NCI-H2107 (cell line): ENCODE measurements at regions not wholly inside any gene's neighbourhood (a gene's known extent, or its start where the extent isn't known, plus 50 kb on each side); places are given as distances from the start of the nearest gene placed in this dataset.
"Not testable (repeated sequence)": the region's sequence is repeated elsewhere in the genome, so short reads cannot be mapped to it uniquely, and the experiment has no call there.

Source experiments
- DNase-seq: peaks from one replicate; lab custom pipeline; 2025; lab: John Stamatoyannopoulos, UW

DNA sequence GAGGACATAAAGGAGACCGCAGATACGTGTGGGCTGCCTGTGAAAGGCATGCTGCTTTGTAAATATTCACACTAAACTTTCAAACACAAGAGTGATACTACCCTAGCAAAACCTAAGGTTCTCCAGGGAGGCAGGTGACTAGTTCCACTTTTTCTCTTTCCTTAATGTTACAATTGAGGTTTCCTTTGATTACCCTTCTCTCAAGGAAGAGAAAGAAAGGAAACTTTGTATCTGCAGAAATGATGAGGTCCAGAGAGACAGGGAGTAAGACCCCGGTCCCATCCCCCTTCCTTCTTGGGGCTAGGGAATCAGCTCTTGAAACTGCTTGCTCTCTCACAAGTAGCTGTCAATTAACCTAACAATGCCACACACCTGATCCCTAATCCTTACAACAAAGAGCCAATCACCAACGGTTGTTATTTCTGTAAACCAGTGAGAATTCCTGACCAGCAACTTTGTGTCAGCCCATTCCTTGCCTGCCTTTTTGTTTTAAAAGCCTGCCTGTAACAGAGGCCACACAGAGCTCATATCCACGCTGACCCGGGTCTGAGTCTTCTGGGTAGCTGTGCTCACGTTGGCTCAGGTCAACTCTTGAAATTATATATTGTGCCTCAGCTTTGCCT is 754.8 kb upstream of the FRG1 start:
- no peak for DNase-seq

DNA sequence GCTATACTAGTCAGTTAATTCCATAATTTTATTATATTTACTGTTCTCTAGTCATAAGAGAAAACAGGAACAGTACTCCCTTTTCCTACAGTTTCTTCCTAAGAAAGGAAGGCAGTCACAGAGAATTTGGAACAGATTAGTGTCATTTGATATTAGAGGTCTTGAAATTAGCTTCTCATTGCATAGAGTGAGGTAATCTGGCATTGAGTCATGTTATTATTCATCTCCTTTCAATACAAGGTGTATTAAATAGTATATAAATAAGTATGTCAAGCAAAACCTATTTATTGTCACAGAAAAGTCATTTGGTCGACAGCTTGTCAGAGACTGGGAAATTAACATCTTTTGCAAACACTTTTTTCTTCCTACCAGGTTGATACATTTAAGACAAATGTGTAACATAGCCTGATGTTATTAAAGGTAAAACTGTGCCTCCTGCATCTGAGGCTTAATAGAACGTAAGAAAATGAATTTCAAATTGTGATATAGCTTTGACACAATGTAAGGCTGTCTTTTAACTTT is 753.1 kb upstream of the FRG1 start:
- no peak for DNase-seq

- no peak for DNase-seq
Observed at GRCh38 chr4:189198624-189199023, 742.0 kb upstream of the FRG1 start.

DNA sequence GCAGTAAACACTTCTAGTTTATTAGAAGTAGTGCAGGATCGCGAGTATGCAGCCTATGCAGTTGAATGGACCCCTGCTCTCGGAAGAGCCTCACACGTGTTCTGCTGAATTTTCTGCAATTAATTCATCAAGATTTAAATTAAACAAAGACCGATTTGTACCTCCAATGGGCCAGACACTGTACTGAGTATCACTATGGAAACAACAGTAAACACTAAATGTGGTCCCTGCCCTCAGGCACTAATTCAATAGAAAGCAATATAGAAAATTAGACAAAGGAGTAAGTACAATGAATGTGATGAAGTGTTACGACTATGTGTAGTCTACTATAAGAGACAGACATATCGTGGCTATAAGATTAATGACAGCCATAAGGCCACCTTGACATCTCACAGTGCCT is 740.3 kb upstream of the FRG1 start:
- DNase-seq: no peak

- peak; percentile 30 for DNase-seq
Observed at GRCh38 chr4:189202182-189202868, 738.3 kb upstream of the FRG1 start.

DNA sequence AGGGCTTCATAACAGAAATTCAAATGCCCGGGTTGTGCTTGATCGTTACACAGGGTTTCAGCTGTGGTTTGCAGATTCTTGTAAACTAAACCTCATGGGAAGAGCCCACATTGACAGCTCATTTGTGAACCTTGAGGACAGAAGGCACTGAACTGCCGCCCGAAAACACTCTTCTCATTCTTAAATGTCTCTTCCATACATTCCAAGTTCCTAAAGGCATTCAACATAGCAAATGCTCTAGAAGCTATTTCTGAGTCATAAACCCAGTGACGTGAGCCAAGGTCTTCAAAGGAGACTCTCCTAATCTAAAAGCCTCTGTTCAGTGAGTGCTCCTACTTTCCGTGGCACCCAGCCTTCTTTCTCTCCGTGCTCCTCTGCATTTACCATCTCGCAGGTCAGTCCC is 737.8 kb upstream of the FRG1 start:
- DNase-seq: no peak

GRCh38 chr4:189204616-189205015 is 736.1 kb upstream of the FRG1 start:
- DNase-seq: no peak

- no peak for DNase-seq
Observed at GRCh38 chr4:189206953-189207352, 733.7 kb upstream of the FRG1 start.

DNA sequence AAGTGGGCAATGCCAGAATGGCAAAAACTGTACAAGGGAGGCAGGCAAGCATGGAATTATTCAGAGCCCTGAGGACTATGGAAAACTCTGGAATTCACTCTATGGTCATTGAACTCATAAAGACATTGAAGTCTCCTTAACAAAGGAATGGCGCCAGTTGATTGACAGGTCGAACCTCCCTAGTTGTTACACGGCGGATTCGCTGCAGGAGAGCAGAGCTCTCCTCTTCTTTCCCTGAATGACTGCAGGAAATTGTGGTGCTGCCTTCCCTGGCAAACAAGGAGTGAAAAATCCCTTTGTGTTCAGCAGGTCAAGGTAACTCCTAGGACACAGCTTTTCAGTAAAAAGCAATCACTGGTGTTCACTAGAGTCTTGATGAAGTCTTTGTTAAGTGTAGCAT is 732.8 kb upstream of the FRG1 start:
- DNase-seq: no peak

- DNase-seq: no peak
Observed at GRCh38 chr4:189215574-189215973, 725.1 kb upstream of the FRG1 start.

DNA sequence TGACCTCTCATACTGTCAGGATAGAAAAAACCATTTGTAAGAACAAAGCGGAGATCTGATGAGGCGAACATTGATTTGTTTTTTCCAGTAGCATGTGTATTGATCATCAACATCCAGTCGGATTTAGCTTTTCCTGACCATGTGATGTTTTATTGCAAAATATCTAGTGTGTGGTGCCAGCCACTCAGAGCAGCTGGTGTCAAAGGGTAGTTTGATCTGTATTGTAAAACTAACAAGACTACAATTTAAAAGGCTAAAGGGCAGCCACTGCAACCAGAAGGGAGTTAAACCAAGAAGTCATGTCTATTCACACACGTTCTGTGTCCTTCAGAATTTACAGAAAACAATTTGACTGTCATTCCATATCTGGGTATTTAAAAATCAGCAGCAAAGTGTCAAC is 719.0 kb upstream of the FRG1 start:
- no peak for DNase-seq

DNA sequence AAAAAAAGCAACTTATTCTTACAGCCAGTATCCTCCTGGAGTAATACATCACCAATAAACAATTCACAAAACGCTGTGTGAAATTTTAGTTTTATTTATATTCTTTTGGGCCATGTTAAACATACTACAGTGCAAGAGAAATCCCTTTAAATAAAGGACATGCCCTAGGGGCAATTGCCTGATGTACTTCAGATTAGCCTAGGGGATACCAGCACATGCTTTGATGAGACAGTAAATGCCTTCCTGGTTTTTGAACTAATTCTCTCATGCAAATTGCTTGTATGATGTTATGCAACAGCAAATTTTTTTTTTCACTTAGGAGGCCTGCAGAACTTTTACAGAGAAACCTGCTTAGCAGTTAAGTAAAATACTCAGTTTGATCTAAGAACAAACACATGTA is 711.9 kb upstream of the FRG1 start:
- DNase-seq: no peak

GRCh38 chr4:189232274-189232673 is 708.4 kb upstream of the FRG1 start:
- no peak for DNase-seq

DNA sequence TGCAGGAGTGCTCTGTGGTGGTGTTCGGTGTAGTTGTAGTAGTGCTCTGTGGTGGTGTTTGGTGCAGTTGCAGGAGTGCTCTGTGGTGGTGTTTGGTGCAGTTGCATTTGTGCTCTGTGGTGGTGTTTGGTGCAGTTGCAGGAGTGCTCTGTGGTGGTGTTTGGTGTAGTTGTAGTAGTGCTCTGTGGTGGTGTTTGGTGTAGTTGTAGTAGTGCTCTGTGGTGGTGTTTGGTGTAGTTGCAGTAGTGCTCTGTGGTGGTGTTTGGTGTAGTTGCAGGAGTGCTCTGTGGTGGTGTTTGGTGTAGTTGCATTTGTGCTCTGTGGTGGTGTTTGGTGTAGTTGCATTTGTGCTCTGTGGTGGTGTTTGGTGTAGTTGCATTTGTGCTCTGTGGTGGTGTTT is 706.9 kb upstream of the FRG1 start:
- DNase-seq: not testable (repeated sequence)

DNA sequence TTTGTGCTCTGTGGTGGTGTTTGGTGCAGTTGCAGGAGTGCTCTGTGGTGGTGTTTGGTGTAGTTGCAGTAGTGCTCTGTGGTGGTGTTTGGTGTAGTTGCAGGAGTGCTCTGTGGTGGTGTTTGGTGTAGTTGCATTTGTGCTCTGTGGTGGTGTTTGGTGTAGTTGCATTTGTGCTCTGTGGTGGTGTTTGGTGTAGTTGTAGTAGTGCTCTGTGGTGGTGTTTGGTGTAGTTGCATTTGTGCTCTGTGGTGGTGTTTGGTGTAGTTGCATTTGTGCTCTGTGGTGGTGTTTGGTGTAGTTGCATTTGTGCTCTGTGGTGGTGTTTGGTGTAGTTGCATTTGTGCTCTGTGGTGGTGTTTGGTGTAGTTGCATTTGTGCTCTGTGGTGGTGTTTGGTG is 705.7 kb upstream of the FRG1 start:
- DNase-seq: not testable (repeated sequence)

DNA sequence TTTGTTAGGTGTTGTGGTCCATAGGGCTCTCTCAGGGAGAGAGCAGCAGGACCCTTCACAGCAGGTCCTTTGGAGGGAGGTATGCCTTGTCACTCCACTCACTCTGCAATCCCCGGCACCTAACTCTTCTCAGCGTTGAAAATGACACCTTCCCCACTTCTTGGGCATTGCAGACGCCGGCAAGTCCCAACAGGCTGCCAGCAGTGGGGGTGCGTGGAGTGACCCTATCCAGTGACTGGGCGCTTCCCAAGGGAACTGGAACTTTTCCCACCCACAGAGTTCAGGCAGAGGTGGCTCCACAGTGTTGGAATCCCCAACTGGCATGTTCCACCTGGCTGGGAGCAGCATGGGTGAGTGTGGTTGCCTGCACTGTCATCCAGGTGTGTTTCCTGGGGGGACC is 705.1 kb upstream of the FRG1 start:
- no peak for DNase-seq

- not testable (repeated sequence) for DNase-seq
Observed at GRCh38 chr4:189236321-189236720, 704.4 kb upstream of the FRG1 start.

DNA sequence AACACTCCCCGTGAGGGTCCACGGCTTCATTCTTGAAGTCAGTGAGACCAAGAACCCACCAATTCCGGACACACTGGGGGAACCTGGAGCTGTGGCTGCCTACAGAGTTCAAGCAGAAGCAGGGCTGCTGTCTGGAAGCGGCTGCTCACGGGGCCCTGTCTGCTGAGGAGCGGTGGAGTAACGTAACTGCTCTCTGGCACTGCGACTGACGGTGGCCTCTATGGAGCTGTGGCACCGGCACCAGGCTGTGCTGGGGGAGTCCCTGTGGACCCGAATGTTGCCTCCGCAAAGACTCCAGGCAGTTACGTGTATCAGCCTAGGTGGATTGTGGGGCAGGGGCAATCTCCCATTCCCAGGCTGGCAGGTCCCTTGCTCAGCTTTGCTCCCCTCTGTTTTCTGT is 703.3 kb upstream of the FRG1 start:
- no peak for DNase-seq

DNA sequence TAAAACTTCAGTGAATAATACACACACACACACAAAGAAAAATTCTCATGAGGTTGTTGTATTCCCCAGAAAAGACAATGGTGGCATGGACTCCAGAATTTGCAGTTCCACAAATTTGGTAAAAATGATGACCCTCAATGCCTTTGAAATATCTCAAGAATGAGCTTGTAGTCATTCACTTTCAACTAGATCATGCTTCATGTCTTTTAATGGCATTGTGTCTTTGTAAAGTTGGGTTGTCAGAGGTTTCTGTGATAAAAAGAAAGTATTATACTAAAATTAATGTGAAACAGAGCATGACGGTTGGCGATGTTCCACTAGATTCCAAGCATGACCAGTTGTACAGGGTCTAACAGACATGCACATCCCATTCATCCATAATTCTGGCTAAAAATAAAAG is 685.0 kb upstream of the FRG1 start:
- DNase-seq: no peak

DNA sequence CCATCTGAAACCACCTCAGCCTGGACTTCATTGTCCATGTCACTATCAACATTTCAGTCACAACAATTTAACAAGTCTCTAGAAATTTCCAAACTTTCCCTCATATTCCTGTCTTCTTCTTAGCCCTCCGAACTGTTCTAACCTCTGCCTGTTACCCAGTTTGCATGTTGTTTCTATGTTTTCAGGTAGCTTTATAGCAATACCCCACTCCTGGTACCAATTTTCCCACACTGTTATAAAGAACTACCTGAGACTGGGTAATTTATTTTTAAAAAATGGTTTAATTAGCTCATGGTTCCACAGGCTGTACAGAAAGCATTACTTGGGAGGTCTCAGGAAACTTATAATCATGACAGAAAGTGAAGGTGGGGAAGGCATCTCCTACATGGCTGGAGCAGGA is 679.2 kb upstream of the FRG1 start:
- DNase-seq: no peak

GRCh38 chr4:189265515-189265914 is 675.2 kb upstream of the FRG1 start:
- DNase-seq: no peak

DNA sequence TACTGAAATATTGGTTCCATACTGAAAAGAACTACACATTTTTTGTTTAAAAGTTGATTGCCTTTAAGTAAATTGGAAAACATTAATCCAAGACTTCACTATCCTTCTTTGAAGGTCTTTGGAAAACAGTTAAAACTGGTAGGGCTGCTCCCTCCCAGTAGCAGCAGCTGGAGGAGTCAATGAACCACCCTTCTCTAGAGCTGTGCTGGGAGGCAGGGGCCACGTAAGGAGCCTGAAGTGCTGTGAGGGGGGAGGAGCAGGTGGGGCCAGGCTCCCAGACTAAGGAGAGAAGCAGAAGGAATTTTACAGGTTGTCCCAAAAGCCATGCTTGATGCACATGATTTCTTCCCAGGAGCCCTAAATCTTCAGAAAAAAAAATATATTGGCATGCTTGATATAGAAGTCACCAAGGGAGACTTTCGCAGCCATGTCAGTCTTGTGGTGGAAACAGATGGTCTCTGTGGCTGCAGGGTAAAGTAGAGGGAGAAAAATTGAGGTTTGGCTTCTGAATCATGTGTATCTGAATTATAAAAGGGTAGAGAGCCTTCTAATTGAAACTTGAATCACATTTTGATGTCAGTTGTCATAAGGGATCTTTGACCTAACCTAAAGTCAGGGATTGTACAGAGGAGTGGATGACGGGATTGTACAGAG is 673.2 kb upstream of the FRG1 start:
- DNase-seq: no peak

DNA sequence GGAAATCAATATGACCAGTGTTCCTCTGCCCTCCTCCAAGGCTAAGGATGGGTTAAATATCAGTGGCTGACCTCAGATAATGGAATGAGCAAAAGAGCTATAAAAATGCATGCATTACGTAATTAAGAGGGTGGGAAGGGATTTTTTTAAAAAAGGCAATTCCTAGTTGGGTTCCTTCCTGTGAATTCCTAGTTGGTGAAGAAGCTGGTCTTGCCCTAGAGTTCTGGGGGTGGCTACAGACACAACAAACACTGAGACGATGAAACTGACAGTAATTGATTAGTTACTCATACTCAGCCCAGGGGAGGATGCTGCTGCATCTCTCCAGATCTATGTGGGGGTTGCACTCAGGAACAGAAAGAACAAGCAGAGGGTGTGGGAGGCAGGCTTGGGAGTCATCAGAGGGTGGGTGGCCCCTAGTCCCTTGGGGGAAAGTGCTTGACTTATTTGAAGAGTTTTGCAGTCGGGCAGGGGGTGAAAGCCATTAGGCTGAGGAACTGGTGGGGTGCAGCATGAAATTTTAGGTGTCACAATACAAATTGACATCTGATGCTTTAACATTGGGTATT is 662.0 kb upstream of the FRG1 start:
- DNase-seq: no peak
